H1 (cell line): ENCODE measurements at regions not wholly inside any gene's neighbourhood (a gene's known extent, or its start where the extent isn't known, plus 50 kb on each side); places are given as distances from the start of the nearest gene placed in this dataset.

Experiments used
- GABPA ChIP-seq: IDR thresholded peaks from 2 replicates; pipeline ENCODE4 v1.6.1; 2011; ENCODE audit warnings: mild to moderate bottlenecking, low read length, moderate library complexity, borderline replicate concordance; ENCODE audit not compliant: insufficient read depth
- HDAC2 ChIP-seq, 2 experiments: fragments of 300-600 bp in 1 of 2; sonication (generic) in 1 of 2; IDR thresholded peaks; 2 replicates each; pipeline ENCODE4 v1.6.1; 2011 to 2012; ENCODE audit warnings: low read depth in 2 of 2, low read length in 2 of 2, mild to moderate bottlenecking in 2 of 2, moderate library complexity in 2 of 2, borderline replicate concordance in 1 of 2, inconsistent platforms in 1 of 2
- RAD21 ChIP-seq, 2 experiments: IDR thresholded peaks in 1 of 2; conservative IDR thresholded peaks in 1 of 2; 2 replicates each; pipeline ENCODE4 v1.6.1; 2011; ENCODE audit warnings: low read depth in 2 of 2, low read length in 2 of 2, improper control_type of control experiment in 1 of 2, inconsistent platforms in 1 of 2, mild to moderate bottlenecking in 1 of 2, moderate library complexity in 1 of 2
- SAP30 ChIP-seq: fragments of 300-600 bp; sonication (generic); IDR thresholded peaks from 2 replicates; pipeline ENCODE4 v1.7.1; 2012; ENCODE audit warnings: low read length, moderate library complexity, mild to moderate bottlenecking, inconsistent platforms; ENCODE audit not compliant: insufficient read depth, insufficient replicate concordance
- SRF ChIP-seq: IDR thresholded peaks from 2 replicates; pipeline ENCODE4 v1.6.1; 2011; ENCODE audit warnings: mild to moderate bottlenecking, low read depth, low read length, moderate library complexity
- TAF7 ChIP-seq: optimal IDR thresholded peaks from 2 replicates; pipeline ENCODE3; 2011; ENCODE audit warnings: low read depth, mild to moderate bottlenecking, inconsistent platforms, low read length, moderate library complexity, borderline replicate concordance
- TF ChIP-seq, protein P1 (sequence below): IDR thresholded peaks from 2 replicates; pipeline ENCODE4 v1.6.1; 2012; ENCODE audit warnings: inconsistent platforms
- TF ChIP-seq, protein P2 (sequence below): fragments of 300-600 bp; sonication (generic); IDR thresholded peaks from 2 replicates; pipeline ENCODE4 v1.7.1; 2012; ENCODE audit warnings: low read length, moderate library complexity, mild to moderate bottlenecking, inconsistent platforms; ENCODE audit not compliant: insufficient replicate concordance

DNA sequence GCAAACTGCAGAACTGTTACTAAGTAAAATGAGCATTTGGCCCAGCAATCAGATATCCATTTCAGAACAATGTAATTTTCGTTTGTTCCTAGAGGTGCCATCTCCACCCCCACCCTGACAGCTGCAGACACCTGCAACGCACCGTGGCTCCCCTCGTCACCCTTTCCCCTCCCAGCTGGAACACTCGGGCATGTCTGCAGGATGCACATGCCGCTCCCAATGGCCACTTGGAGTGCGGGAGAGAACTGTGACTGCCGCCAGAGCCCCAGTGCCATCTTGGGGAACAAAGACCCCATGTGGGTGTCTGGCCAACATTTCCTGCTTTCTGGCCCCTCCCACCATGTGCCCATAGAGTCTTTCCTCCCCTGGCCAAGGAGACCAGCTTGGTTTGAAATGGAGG is 436.2 kb downstream of the PCDH10 start (continued):
- TF ChIP-seq, protein P1, sequence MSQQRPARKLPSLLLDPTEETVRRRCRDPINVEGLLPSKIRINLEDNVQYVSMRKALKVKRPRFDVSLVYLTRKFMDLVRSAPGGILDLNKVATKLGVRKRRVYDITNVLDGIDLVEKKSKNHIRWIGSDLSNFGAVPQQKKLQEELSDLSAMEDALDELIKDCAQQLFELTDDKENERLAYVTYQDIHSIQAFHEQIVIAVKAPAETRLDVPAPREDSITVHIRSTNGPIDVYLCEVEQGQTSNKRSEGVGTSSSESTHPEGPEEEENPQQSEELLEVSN, result no peak
- TF ChIP-seq, protein P2, sequence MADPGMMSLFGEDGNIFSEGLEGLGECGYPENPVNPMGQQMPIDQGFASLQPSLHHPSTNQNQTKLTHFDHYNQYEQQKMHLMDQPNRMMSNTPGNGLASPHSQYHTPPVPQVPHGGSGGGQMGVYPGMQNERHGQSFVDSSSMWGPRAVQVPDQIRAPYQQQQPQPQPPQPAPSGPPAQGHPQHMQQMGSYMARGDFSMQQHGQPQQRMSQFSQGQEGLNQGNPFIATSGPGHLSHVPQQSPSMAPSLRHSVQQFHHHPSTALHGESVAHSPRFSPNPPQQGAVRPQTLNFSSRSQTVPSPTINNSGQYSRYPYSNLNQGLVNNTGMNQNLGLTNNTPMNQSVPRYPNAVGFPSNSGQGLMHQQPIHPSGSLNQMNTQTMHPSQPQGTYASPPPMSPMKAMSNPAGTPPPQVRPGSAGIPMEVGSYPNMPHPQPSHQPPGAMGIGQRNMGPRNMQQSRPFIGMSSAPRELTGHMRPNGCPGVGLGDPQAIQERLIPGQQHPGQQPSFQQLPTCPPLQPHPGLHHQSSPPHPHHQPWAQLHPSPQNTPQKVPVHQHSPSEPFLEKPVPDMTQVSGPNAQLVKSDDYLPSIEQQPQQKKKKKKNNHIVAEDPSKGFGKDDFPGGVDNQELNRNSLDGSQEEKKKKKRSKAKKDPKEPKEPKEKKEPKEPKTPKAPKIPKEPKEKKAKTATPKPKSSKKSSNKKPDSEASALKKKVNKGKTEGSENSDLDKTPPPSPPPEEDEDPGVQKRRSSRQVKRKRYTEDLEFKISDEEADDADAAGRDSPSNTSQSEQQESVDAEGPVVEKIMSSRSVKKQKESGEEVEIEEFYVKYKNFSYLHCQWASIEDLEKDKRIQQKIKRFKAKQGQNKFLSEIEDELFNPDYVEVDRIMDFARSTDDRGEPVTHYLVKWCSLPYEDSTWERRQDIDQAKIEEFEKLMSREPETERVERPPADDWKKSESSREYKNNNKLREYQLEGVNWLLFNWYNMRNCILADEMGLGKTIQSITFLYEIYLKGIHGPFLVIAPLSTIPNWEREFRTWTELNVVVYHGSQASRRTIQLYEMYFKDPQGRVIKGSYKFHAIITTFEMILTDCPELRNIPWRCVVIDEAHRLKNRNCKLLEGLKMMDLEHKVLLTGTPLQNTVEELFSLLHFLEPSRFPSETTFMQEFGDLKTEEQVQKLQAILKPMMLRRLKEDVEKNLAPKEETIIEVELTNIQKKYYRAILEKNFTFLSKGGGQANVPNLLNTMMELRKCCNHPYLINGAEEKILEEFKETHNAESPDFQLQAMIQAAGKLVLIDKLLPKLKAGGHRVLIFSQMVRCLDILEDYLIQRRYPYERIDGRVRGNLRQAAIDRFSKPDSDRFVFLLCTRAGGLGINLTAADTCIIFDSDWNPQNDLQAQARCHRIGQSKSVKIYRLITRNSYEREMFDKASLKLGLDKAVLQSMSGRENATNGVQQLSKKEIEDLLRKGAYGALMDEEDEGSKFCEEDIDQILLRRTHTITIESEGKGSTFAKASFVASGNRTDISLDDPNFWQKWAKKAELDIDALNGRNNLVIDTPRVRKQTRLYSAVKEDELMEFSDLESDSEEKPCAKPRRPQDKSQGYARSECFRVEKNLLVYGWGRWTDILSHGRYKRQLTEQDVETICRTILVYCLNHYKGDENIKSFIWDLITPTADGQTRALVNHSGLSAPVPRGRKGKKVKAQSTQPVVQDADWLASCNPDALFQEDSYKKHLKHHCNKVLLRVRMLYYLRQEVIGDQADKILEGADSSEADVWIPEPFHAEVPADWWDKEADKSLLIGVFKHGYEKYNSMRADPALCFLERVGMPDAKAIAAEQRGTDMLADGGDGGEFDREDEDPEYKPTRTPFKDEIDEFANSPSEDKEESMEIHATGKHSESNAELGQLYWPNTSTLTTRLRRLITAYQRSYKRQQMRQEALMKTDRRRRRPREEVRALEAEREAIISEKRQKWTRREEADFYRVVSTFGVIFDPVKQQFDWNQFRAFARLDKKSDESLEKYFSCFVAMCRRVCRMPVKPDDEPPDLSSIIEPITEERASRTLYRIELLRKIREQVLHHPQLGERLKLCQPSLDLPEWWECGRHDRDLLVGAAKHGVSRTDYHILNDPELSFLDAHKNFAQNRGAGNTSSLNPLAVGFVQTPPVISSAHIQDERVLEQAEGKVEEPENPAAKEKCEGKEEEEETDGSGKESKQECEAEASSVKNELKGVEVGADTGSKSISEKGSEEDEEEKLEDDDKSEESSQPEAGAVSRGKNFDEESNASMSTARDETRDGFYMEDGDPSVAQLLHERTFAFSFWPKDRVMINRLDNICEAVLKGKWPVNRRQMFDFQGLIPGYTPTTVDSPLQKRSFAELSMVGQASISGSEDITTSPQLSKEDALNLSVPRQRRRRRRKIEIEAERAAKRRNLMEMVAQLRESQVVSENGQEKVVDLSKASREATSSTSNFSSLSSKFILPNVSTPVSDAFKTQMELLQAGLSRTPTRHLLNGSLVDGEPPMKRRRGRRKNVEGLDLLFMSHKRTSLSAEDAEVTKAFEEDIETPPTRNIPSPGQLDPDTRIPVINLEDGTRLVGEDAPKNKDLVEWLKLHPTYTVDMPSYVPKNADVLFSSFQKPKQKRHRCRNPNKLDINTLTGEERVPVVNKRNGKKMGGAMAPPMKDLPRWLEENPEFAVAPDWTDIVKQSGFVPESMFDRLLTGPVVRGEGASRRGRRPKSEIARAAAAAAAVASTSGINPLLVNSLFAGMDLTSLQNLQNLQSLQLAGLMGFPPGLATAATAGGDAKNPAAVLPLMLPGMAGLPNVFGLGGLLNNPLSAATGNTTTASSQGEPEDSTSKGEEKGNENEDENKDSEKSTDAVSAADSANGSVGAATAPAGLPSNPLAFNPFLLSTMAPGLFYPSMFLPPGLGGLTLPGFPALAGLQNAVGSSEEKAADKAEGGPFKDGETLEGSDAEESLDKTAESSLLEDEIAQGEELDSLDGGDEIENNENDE, result no peak
- TF ChIP-seq TAF7 (no peak), RAD21 (IDR thresholded peaks at IDR 0.05 in 1 of 2, conservative IDR thresholded peaks at IDR 0.05 in 1 of 2; ENCODE audit: low read depth in 2 of 2, low read length in 2 of 2) (no peak), SRF (no peak), GABPA (no peak), SAP30 (no peak), HDAC2 (IDR thresholded peaks at IDR 0.05; ENCODE audit: borderline replicate concordance in 1 of 2, low read depth in 2 of 2, low read length in 2 of 2) (no peak)
